ENCODE measurements at regions not wholly inside any gene's neighbourhood (a gene's known extent, or its start where the extent isn't known, plus 50 kb on each side); places are given as distances from the start of the nearest gene placed in this dataset.
"Not testable (repeated sequence)": the region's sequence is repeated elsewhere in the genome, so short reads cannot be mapped to it uniquely, and the experiment has no call there.

- H3K27ac ChIP-seq = no peak overlapping the region
- no peak for TF ChIP-seq CTCF (IDR thresholded peaks at IDR 0.05)
- intact Hi-C loops (cut with DNase I) = no loop called here
- no peak for DNase-seq (ENCODE audit: low spot score in 2 of 2)
- no peaks in the 10 kb centered on the region for H3K36me3 ChIP-seq
- no peaks in the 10 kb centered on the region for H3K27me3 ChIP-seq
- no peaks in the 10 kb centered on the region for H3K9me3 ChIP-seq
- no peak overlapping the region for H3K4me3 ChIP-seq
- no peaks in the 10 kb centered on the region for H3K4me1 ChIP-seq
Measured at GRCh38 chr9:65410926-65411325, 125.9 kb upstream of the FOXD4L5 start.

GRCh38 chr9:65409471-65409980 is 124.5 kb upstream of the FOXD4L5 start:
- no peaks in the 10 kb centered on the region for H3K4me1 ChIP-seq
- H3K27ac ChIP-seq = no peak overlapping the region
- intact Hi-C loops (cut with DNase I) = no loop called here
- no peaks in the 10 kb centered on the region for H3K27me3 ChIP-seq
- no peak for DNase-seq (ENCODE audit: low spot score in 2 of 2)
- no peaks in the 10 kb centered on the region for H3K36me3 ChIP-seq
- no peak overlapping the region for H3K4me3 ChIP-seq
- H3K9me3 ChIP-seq = no peaks in the 10 kb centered on the region
- no peak for TF ChIP-seq CTCF (IDR thresholded peaks at IDR 0.05)

GRCh38 chr9:65408806-65409205 is 123.8 kb upstream of the FOXD4L5 start:
- H3K9me3 ChIP-seq; H3K4me3 ChIP-seq; intact Hi-C loops (cut with DNase I); H3K4me1 ChIP-seq; DNase-seq (ENCODE audit: low spot score in 2 of 2); H3K27me3 ChIP-seq; H3K36me3 ChIP-seq; H3K27ac ChIP-seq: not testable (repeated sequence)

GRCh38 chr9:65406625-65407024 is 121.6 kb upstream of the FOXD4L5 start:
- DNase-seq (ENCODE audit: low spot score in 2 of 2) = not testable (repeated sequence)

GRCh38 chr9:65405766-65406165 is 120.8 kb upstream of the FOXD4L5 start:
- H3K4me3 ChIP-seq; DNase-seq (ENCODE audit: low spot score in 2 of 2); H3K27me3 ChIP-seq; H3K36me3 ChIP-seq; H3K4me1 ChIP-seq; H3K9me3 ChIP-seq; intact Hi-C loops (cut with DNase I); H3K27ac ChIP-seq: not testable (repeated sequence)

More at GRCh38 chr9:65406625-65407024, 121.6 kb upstream of the FOXD4L5 start:
- intact Hi-C loops (cut with DNase I); H3K27me3 ChIP-seq; H3K9me3 ChIP-seq; H3K4me3 ChIP-seq; H3K27ac ChIP-seq; H3K4me1 ChIP-seq; H3K36me3 ChIP-seq: not testable (repeated sequence)

- no peak for DNase-seq (ENCODE audit: low spot score in 2 of 2)
- Histone ChIP-seq H3K9me3 (peaks cover 3 to 4% of the 10 kb centered on the region in 2 donors), H3K4me1 (no peaks in the 10 kb centered on the region), H3K4me3 (no peak overlapping the region), H3K27me3 (no peaks in the 10 kb centered on the region), H3K27ac (no peak overlapping the region), H3K36me3 (no peaks in the 10 kb centered on the region)
- TF ChIP-seq CTCF (IDR thresholded peaks at IDR 0.05) = no peak
- intact Hi-C loops (cut with DNase I) = no loop called here
Measured at GRCh38 chr9:65405253-65405652, 120.2 kb upstream of the FOXD4L5 start.

GRCh38 chr9:65404232-65405006 is 119.4 kb upstream of the FOXD4L5 start:
- H3K27ac ChIP-seq = no peak overlapping the region
- no peak for DNase-seq (ENCODE audit: low spot score in 2 of 2)
- no peaks in the 10 kb centered on the region for H3K36me3 ChIP-seq
- intact Hi-C loops (cut with DNase I) = no loop called here
- no peak overlapping the region for H3K4me3 ChIP-seq
- no peaks in the 10 kb centered on the region for H3K4me1 ChIP-seq
- H3K27me3 ChIP-seq = no peaks in the 10 kb centered on the region
- peaks cover 3 to 4% of the 10 kb centered on the region in 2 donors for H3K9me3 ChIP-seq
- no peak for TF ChIP-seq CTCF (IDR thresholded peaks at IDR 0.05)
